Fibroblast of lung (primary cell): ENCODE measurements at regions not wholly inside any gene's neighbourhood (a gene's known extent, or its start where the extent isn't known, plus 50 kb on each side); places are given as distances from the start of the nearest gene placed in this dataset.

Source experiments
- DNase-seq, 2 donors: peaks; one replicate each; pipeline versions ENCODE4 v3.0.0 to v3.0.0-alpha.2; 2010; ENCODE audit warnings: low read depth in 2 of 2
- H2AFZ ChIP-seq: 2 replicates; pipeline ENCODE4 v1.5.1; 2012; ENCODE audit warnings: low read length, control low read depth, inconsistent platforms
- H3K27ac ChIP-seq: 2 replicates; pipeline ENCODE4 v1.5.1; 2011; ENCODE audit warnings: low read length, control low read depth; ENCODE audit not compliant: insufficient read depth
- H3K27me3 ChIP-seq: 2 replicates; pipeline ENCODE4 v1.5.1; 2011; ENCODE audit warnings: mild to moderate bottlenecking, low read length; ENCODE audit not compliant: control insufficient read depth, insufficient read depth
- H3K36me3 ChIP-seq: 2 replicates; pipeline ENCODE4 v1.5.1; 2011; ENCODE audit warnings: low read length; ENCODE audit not compliant: control insufficient read depth, insufficient read depth
- H3K4me1 ChIP-seq: 2 replicates; pipeline ENCODE4 v1.5.1; 2011; ENCODE audit warnings: low read length; ENCODE audit not compliant: control insufficient read depth, insufficient read depth; ENCODE audit errors: extremely low read depth
- H3K4me2 ChIP-seq: 2 replicates; pipeline ENCODE4 v1.5.1; 2011; ENCODE audit warnings: low read length, control low read depth; ENCODE audit not compliant: insufficient read depth; ENCODE audit errors: extremely low read depth
- H3K4me3 ChIP-seq, 4 experiments: fragments of 200-600 bp in 1 of 4; sonication (generic) in 1 of 4; replicated peaks in 1 of 4; 2 replicates each; pipeline ENCODE4 v1.5.1; 2011 to 2016; ENCODE audit warnings: low read length in 4 of 4, low read depth in 3 of 4, mild to moderate bottlenecking in 3 of 4, control low read depth in 2 of 4, inconsistent platforms in 1 of 4, mixed read lengths in 1 of 4; ENCODE audit not compliant: insufficient read depth in 1 of 4; ENCODE audit errors: control extremely low read depth in 1 of 4
- H3K79me2 ChIP-seq: 2 replicates; pipeline ENCODE4 v1.5.1; 2012; ENCODE audit warnings: mild to moderate bottlenecking, low read length, inconsistent platforms; ENCODE audit not compliant: control insufficient read depth, insufficient read depth
- H3K9ac ChIP-seq: 2 replicates; pipeline ENCODE4 v1.5.1; 2011; ENCODE audit warnings: mild to moderate bottlenecking, low read length, control low read depth; ENCODE audit not compliant: insufficient read depth
- H3K9me3 ChIP-seq: 2 replicates; pipeline ENCODE4 v1.5.1; 2012; ENCODE audit warnings: low read depth, low read length; ENCODE audit not compliant: control insufficient read depth, insufficient read depth
- H4K20me1 ChIP-seq: 2 replicates; pipeline ENCODE4 v1.5.1; 2011; ENCODE audit warnings: low read length; ENCODE audit not compliant: control insufficient read depth, insufficient read depth; ENCODE audit errors: extremely low read depth
- CTCF ChIP-seq, 2 donors: IDR thresholded peaks in 1 of 2; conservative IDR thresholded peaks in 1 of 2; 1 replicate in 1 of 2; 2 replicates in 1 of 2; pipeline ENCODE4 v1.5.1; 2011 to 2012; ENCODE audit warnings: low read length in 2 of 2, control low read depth in 1 of 2, inconsistent platforms in 1 of 2, low read depth in 1 of 2, mild to moderate bottlenecking in 1 of 2
- EZH2 ChIP-seq: IDR thresholded peaks from 2 replicates; pipeline ENCODE4 v1.5.1; 2012; ENCODE audit warnings: low read length, control low read depth, mild to moderate bottlenecking; ENCODE audit errors: missing control alignments

- Histone ChIP-seq H2AFZ (no peak overlapping the region), H3K27me3 (no peaks in the 10 kb centered on the region), H3K9me3 (no peaks in the 10 kb centered on the region), H4K20me1 (no peaks in the 10 kb centered on the region), H3K4me2 (no peak overlapping the region), H3K4me1 (no peaks in the 10 kb centered on the region), H3K36me3 (no peaks in the 10 kb centered on the region), H3K9ac (no peak overlapping the region), H3K27ac (no peak overlapping the region), H3K4me3 (no peak overlapping the region), H3K79me2 (no peaks in the 10 kb centered on the region)
- no peak for DNase-seq
- TF ChIP-seq EZH2 (no peak), CTCF (conservative IDR thresholded peaks at IDR 0.05 in 1 of 2, IDR thresholded peaks at IDR 0.05 in 1 of 2; ENCODE audit: low read depth in 1 of 2, low read length in 2 of 2) (no peak)
These were observed 225.1 kb upstream of the TMEFF2 start for GRCh38 chr2:192419786-192420185.

GRCh38 chr2:192416060-192416459 lies 221.3 kb upstream of the TMEFF2 start:
- Histone ChIP-seq H3K4me3 (no peak overlapping the region), H2AFZ (no peak overlapping the region), H3K27ac (no peak overlapping the region), H3K9ac (no peak overlapping the region), H3K4me2 (no peak overlapping the region), H3K27me3 (no peaks in the 10 kb centered on the region), H3K36me3 (no peaks in the 10 kb centered on the region), H3K79me2 (no peaks in the 10 kb centered on the region), H3K9me3 (no peaks in the 10 kb centered on the region), H3K4me1 (no peaks in the 10 kb centered on the region), H4K20me1 (no peaks in the 10 kb centered on the region)
- no peak for DNase-seq
- TF ChIP-seq CTCF (conservative IDR thresholded peaks at IDR 0.05 in 1 of 2, IDR thresholded peaks at IDR 0.05 in 1 of 2; ENCODE audit: low read depth in 1 of 2, low read length in 2 of 2): no peak
- TF ChIP-seq EZH2: no peak

- Histone ChIP-seq H3K4me3 (no peak overlapping the region), H3K4me2 (no peak overlapping the region), H3K79me2 (no peaks in the 10 kb centered on the region), H3K4me1 (no peaks in the 10 kb centered on the region), H2AFZ (no peak overlapping the region), H4K20me1 (no peaks in the 10 kb centered on the region), H3K9ac (no peak overlapping the region), H3K36me3 (no peaks in the 10 kb centered on the region), H3K27me3 (no peaks in the 10 kb centered on the region), H3K27ac (no peak overlapping the region), H3K9me3 (no peaks in the 10 kb centered on the region)
- no peak for DNase-seq
- no peak for TF ChIP-seq CTCF (conservative IDR thresholded peaks at IDR 0.05 in 1 of 2, IDR thresholded peaks at IDR 0.05 in 1 of 2; ENCODE audit: low read depth in 1 of 2, low read length in 2 of 2)
- TF ChIP-seq EZH2: no peak
These were observed 220.1 kb upstream of the TMEFF2 start for GRCh38 chr2:192414794-192415193.
